HT-29 (cell line): ENCODE measurements at regions not wholly inside any gene's neighbourhood (a gene's known extent, or its start where the extent isn't known, plus 50 kb on each side); places are given as distances from the start of the nearest gene placed in this dataset.

ENCODE experiments used
- DNase-seq: peaks from one replicate; pipeline ENCODE4 v3.0.0-alpha.2; 2015; ENCODE audit warnings: low spot score

GRCh38 chr17:65477600-65477999, 83.8 kb downstream of the AXIN2 start:
- DNase-seq: no peak

DNA sequence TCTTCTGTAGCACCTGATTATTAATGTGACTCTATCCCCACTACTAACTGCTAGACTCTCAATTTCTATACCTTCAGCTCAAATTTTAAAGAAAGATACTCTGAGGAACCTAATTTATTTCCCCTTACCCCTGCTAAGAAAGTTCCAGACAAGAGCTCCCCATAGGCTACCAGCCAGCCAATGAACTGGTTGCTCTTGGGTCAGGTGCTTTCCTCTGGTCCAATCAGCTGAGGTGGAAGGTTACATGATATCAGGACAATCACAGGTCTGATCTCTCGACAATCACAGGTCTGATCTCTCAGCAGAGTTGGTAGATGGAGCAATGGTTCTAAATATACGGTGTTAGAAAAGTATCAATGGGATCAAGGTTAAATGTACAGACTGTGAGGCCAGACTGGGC, 86.8 kb downstream of the AXIN2 start:
- no peak for DNase-seq

DNA sequence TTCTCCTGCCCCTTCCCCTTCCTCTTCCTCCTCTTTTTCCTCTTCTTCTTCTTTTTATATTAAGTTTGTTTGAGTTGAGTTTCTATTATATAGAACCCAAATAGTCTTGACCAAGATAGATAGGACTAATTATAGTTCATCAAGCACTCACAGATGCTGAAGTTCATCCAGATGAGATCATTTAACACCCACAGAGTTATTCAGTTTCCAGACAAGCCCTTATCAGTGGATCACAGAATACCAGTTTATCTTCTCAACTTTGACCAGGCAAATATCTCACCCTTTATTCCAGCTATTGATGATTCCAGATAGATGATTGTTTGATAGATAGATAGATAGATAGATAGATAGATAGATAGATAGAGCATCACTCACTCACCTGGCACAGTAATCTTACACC, 87.5 kb downstream of the AXIN2 start:
- no peak for DNase-seq

GRCh38 chr17:65473363-65473762, 88.1 kb downstream of the AXIN2 start:
- DNase-seq: no peak

DNA sequence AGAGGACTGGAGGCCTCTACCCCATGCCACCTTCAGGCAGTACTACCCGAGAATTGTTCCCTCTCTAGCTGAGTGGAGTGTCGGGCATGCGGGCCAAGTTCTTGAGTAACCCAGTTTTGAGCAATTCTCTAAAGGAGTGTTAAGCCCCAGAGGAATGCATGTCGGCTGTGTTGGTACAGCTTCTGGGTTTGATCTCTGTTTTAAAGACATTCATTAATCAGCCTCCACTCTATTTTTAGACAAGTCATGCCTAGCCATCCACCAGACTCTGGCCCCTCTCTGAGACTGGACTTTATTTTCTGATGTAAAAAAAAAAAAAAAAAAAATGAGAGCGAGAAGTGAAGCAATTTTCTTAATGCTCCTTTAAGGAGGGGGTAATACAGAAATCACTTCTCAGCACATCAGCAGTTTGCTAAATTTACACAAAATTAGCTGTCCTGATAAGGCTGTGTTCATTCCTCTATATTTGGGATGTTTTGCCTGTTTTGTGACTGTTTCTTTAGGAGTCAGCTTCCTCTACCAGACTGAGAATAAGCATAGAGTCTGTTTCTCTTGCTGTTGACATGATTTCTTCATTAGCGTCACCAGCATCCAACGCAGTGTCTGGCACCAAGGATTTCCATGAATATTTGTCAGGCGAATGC, 88.7 kb downstream of the AXIN2 start:
- no peak for DNase-seq

- DNase-seq: no peak
Measured at GRCh38 chr17:65470783-65471182, 90.7 kb downstream of the AXIN2 start.

- DNase-seq: no peak
Measured at GRCh38 chr17:65468321-65468720, 93.1 kb downstream of the AXIN2 start.

DNA sequence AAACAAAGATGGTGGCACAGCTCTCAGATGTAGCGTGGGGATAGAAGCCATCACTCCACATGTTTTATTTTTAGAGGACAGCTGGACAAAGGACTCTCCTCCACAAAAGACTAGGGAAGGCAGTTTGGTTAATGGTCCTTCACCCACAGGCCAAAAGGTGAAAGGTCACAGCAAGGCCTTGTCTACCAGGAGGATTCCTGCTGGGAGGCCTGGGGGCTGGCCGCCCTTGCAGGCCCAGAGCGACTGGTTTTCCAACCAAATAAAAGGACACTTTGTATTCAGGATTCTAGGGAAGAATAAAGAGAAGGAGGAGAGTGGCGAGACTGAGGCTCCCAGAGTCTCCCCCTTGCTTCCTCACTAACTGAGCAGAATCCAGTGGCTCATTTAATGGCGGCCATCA, 94.3 kb downstream of the AXIN2 start:
- no peak for DNase-seq

DNA sequence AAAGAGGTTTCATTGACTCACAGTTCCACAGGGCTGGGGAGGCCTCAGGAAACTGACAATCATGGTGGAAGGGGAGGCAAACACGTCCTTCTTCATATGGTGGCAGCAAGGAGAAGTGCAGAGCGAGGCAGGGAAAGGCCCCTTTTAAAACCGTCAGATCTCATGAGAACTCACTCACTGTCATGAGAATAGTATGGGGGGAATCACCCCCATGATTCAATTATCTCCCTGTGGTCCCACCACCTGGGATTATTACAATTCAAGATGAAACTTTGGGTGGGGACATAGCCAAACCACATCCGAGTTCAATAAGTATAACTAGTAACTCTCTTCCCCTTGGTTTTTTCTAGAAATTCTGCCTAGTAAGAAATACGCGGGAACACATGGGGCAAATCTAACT, 94.9 kb downstream of the AXIN2 start:
- no peak for DNase-seq

DNA sequence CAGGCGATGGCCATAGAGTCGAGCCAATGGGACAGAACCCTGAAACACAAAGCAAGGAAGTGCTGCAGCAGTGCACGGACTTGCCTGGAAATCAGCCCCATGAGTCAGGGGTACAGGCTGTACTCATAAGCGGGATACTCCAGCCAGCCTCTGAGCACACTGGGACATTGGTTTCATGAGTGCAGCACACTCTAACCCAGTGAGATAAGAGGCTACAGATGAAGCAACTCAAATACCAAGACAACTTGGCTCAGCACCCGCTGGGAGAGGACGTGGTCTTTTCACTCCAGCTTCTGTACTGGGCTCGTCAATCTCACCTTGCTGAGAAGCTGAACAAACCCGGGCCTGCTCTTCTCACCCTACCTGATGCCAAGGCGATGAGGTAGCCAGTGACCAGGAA, 98.2 kb downstream of the AXIN2 start:
- DNase-seq: no peak

- no peak for DNase-seq
Measured at GRCh38 chr17:65459677-65460347, 101.6 kb downstream of the AXIN2 start.

GRCh38 chr17:65457635-65458257, 103.7 kb downstream of the AXIN2 start:
- DNase-seq: no peak

DNA sequence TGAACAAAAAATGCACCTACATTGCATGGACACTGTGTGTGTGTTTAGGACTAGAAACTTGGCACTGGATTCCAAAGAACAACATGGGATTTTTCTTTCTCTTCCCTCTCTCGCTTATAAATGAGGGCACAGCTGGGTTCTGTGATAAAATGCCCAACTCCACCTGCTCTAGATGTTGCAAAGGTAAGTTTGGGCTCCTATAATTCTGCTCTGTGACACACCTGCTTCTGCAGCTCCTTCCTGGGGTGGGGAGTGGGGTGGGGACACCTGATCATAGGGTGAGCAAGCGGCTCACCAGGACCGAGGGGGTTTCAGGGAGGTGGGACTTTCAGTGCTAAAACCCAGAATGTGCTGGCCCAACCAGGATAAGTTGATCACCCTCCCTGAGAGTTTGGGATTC, 104.3 kb downstream of the AXIN2 start:
- no peak for DNase-seq

DNA sequence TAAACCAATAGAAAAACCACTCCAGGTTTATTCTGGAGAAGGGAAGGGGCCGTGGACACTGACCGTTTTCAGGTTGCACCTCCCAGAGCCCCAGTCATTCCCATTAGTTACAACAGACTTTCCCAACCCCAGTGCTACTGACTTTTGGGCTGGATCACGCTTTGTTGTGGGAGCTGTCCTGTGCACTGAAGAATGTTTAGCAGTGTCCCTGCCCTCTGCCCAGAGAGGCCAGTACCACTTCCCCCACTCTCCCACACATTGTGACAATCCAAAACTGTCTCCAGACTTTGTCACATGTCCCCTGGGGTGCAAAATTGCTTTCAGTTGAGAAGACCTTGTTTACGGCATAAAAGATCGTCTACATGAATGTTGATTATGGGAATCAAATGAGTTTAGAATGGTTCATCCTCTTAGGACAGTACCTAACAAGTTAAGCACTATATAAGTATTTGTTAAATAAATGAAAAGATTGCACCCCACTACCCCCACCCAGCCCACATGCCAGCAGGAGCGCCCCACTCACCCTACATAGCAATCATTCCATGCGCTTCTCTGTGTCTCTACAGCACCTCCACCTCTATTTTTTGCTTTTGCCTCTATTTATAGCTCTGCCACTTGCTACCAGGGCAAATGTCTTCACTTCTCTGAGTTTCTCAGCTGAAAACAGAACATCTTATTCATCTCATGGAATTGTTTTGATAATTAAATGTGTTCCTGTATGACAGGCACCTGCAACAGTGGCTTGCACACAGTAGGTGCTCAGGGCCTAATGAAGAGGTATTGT, 104.9 kb downstream of the AXIN2 start:
- DNase-seq: no peak

DNA sequence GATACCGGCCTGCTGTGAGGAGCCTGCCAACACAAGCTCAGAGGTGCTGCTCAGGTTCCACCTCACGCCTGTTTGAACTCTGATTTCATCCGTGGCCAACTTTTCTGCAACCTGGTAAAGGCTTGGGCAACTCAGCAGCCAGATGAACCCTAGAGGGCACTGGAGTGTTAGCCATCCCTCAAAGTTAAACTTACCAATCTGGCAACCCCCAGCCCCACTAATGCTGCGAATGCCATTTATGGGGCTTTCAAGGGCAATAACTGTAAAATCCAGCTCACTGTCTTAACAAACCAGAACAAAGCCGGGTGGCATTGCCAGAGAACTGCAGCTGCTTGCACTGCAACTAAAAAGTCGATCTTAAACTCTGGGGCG, 105.5 kb downstream of the AXIN2 start:
- peak; percentile 48 for DNase-seq

DNA sequence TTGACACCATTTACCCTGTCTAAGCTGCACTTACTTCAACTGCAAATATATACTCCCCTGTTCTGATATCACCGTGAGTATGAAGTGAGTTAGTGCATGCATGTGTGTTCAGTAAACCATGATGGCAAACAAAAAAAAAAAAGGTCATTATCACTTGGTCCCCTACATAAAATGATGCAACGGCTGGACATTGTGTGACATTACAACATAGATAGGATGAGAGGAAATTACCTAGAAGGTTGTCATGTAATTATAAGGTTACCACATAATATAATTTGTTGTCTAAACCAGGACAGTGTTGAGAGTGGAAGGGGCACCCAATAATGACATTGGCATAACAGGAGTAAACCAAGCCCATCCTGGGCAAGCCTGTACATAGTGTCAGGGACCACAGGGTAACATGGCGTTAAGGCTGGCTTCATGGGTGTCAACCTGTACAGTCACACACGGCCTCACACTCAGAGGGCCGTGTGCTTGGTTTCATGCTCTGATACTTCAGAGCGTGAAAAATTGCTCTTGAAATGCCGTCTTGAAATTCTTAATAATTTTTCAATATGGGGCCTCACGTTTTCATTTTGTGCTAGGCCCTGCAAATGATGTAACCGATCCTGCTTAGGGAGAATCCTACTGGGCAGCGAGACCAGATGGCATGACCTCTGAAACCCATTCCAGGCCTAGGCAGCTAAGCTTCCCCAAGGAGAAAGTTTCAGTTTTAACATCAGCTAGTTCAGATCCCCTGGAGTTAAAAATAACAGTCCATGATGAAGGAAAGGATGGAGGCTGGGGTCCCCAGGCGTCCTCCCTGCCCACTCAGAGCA, 106.1 kb downstream of the AXIN2 start:
- no peak for DNase-seq

DNA sequence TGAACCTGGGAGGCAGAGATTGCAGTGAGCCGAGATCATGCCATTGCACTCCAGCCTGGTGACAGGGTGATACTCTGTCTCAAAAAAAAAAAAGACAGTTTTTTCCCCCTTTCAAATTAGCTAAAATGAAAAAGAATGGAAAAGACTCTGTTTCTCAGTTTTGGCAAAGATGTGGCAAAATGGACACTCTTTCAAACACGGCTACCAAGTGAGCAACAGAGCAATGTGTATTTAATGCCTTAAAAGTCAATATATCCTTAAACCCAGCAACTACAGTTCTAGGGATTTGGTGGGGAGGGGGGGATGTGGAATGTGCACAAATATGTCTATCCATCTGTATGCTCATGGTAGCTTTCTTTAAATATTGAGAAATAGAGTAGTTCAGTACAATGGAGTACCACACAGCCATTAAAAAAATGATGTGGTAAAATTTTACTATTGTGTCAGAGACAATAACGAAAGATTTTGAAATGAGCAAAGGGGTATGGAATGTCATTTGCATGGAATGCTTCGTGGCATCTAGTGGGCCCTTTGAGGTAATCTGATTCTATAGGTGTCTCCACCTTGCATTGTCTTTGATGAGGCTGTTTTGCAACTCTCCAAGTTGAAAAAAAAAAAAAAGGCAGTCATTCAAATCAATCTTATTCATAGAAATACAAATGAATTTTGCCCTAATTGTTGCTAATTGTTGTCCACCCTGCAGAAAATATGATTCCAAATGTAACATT, 108.1 kb downstream of the AXIN2 start:
- DNase-seq: no peak

DNA sequence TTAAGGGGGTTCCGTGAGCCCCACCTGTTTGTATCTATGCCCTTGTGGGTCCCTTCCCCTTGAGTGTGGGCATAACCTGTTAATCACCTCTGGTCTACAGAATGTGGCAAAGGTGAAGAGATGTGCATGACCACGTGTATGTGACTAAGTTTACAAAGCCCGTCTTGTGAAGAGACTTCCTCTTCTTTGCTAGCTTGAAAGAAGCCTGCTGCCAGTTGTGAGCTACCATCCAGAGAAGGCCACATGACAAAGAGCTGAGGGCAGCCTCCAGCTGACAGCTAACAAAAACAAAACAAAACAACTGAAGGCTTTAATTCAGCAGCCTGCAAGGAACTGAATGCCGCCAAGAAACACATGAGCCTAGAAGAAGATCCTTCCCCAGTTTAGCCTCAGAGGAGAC, 112.0 kb downstream of the AXIN2 start:
- no peak for DNase-seq

- DNase-seq: no peak
Measured at GRCh38 chr17:65447823-65448222, 113.6 kb downstream of the AXIN2 start.

DNA sequence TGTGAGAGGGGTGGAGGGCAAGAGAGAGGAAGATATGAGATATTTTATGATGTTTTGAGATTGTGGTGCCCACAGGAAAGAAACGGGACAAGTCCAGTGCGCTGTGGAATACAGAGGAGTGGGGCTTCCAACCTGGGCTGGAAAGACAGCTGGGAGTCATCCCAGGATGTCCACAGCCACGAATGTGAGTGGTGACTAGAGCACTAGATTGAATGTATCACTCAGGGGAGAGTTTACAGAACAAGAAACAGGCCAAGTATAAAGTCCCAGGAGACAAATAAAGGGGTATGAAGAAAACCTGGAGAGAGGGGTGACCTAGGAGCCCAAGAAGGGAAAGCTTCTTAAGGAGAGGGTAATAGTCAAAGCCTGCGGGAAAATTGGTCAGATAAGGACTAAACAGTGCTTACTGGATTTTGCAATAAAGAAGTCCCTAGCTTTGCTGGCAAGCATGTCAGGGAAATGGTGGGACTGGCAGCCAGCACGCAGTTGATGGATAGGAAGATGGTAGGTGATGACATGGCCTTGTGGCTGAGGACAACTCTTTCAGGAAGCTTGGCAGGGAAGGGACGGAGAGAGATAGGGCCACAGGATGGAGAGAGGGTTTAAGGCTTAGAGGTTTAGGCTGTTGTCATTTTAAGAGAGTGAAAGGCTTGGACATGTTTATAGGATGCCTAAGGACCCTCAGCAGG, 114.5 kb downstream of the AXIN2 start:
- no peak for DNase-seq
